Adrenal gland (tissue), 5 donors: ENCODE measurements at regions not wholly inside any gene's neighbourhood (a gene's known extent, or its start where the extent isn't known, plus 50 kb on each side); places are given as distances from the start of the nearest gene placed in this dataset.

Experiments used
- CTCF ChIP-seq, 6 experiments: fragments of 450-650 bp in 4 of 6; fragments of 200-600 bp in 2 of 6; sonication (generic) in 1 of 6; IDR thresholded peaks; 1 replicate in 5 of 6; 2 replicates in 1 of 6; pipeline versions ENCODE4 v1.5.1 to v1.8.0; 2016 to 2021; ENCODE audit warnings: antibody characterized with exemption in 6 of 6, mild to moderate bottlenecking in 2 of 6, moderate library complexity in 1 of 6
- POLR2A ChIP-seq, 2 donors: fragments of 450-650 bp; IDR thresholded peaks; one replicate each; pipeline ENCODE4 v1.6.1; 2017; ENCODE audit warnings: antibody characterized with exemption in 2 of 2, mild to moderate bottlenecking in 2 of 2, moderate library complexity in 1 of 2
- donor health status: DM: no; HTN: no; CAD: no.

GRCh38 chr5:25327172-25327571, 682.4 kb upstream of the CDH10 start:
- TF ChIP-seq CTCF (IDR thresholded peaks at IDR 0.05) = no peak
- no peak for TF ChIP-seq POLR2A (IDR thresholded peaks at IDR 0.05)
